ENCODE measurements at regions not wholly inside any gene's neighbourhood (a gene's known extent, or its start where the extent isn't known, plus 50 kb on each side); places are given as distances from the start of the nearest gene placed in this dataset.

- no peak for DNase-seq
- Histone ChIP-seq H3K27me3 (no peaks in the 10 kb centered on the region), H3K27ac (no peak overlapping the region), H3K4me3 (no peak overlapping the region), H3K9me3 (replicated peaks in 1 of 3) (no peaks in the 10 kb centered on the region), H3K36me3 (replicated peaks in 1 of 2) (no peaks in the 10 kb centered on the region), H3K4me1 (replicated peaks in 1 of 2) (no peaks in the 10 kb centered on the region)
- intact Hi-C loops (cut with DNase I): no loop called here
- 63 to 70% (median 64%) methylated on average over 4 of the region's 4 CpGs for WGBS, 4 donors
- no peak for TF ChIP-seq CTCF (IDR thresholded peaks at IDR 0.05)
- TF ChIP-seq POLR2A (IDR thresholded peaks at IDR 0.05): no peak
Observed at GRCh38 chr2:118622913-118623312, 224.5 kb downstream of the EN1 start.

GRCh38 chr2:118622108-118622507, 225.3 kb downstream of the EN1 start:
- DNase-seq: no peak
- WGBS, 4 donors: 50 to 72% (median 58%) methylated on average over 3 of the region's 3 CpGs
- H3K4me1 ChIP-seq (replicated peaks in 1 of 2): no peaks in the 10 kb centered on the region
- no peak overlapping the region for H3K27ac ChIP-seq
- no peaks in the 10 kb centered on the region for H3K9me3 ChIP-seq (replicated peaks in 1 of 3)
- H3K36me3 ChIP-seq (replicated peaks in 1 of 2): no peaks in the 10 kb centered on the region
- H3K27me3 ChIP-seq: no peaks in the 10 kb centered on the region
- TF ChIP-seq CTCF (IDR thresholded peaks at IDR 0.05) (no peak), POLR2A (IDR thresholded peaks at IDR 0.05) (no peak)
- H3K4me3 ChIP-seq: no peak overlapping the region
- intact Hi-C loops (cut with DNase I): no loop called here

- Histone ChIP-seq H3K27ac (no peak overlapping the region), H3K9me3 (replicated peaks in 1 of 3) (no peaks in the 10 kb centered on the region), H3K4me3 (no peak overlapping the region), H3K36me3 (replicated peaks in 1 of 2) (no peaks in the 10 kb centered on the region), H3K4me1 (replicated peaks in 1 of 2) (no peaks in the 10 kb centered on the region), H3K27me3 (no peaks in the 10 kb centered on the region)
- DNase-seq: no peak
- TF ChIP-seq CTCF (IDR thresholded peaks at IDR 0.05): no peak
- TF ChIP-seq POLR2A (IDR thresholded peaks at IDR 0.05): no peak
- intact Hi-C loops (cut with DNase I): no loop called here
- 71 to 84% (median 75%) methylated on average over 8 to 13 of the region's 13 CpGs for WGBS, 4 donors
Observed at GRCh38 chr2:118618279-118618678, 229.2 kb downstream of the EN1 start.

GRCh38 chr2:118616432-118616831, 231.0 kb downstream of the EN1 start:
- H3K27ac ChIP-seq: no peak overlapping the region
- WGBS, 4 donors: 66 to 79% (median 72%) methylated on average over 7 of the region's 7 CpGs
- H3K27me3 ChIP-seq: no peaks in the 10 kb centered on the region
- no peak overlapping the region for H3K4me3 ChIP-seq
- no peaks in the 10 kb centered on the region for H3K36me3 ChIP-seq (replicated peaks in 1 of 2)
- TF ChIP-seq CTCF (IDR thresholded peaks at IDR 0.05): no peak
- TF ChIP-seq POLR2A (IDR thresholded peaks at IDR 0.05): no peak
- H3K9me3 ChIP-seq (replicated peaks in 1 of 3): no peaks in the 10 kb centered on the region
- no peak for DNase-seq
- intact Hi-C loops (cut with DNase I): no loop called here
- H3K4me1 ChIP-seq (replicated peaks in 1 of 2): no peaks in the 10 kb centered on the region

Data from adrenal gland (tissue), 9 donors.